Progenitor cell of endocrine pancreas (in vitro differentiated cells): ENCODE measurements at regions not wholly inside any gene's neighbourhood (a gene's known extent, or its start where the extent isn't known, plus 50 kb on each side); places are given as distances from the start of the nearest gene placed in this dataset.

Experiments
- DNase-seq: peaks from one replicate; pipeline ENCODE4 v3.0.0; 2021; ENCODE audit warnings: low spot score; ENCODE audit not compliant: unreplicated experiment
- H3K27ac Mint-ChIP-seq: 2 replicates; pipeline ENCODE4 v1.8.0; 2021; ENCODE audit warnings: mild to moderate bottlenecking, moderate library complexity, mixed read lengths
- H3K27me3 Mint-ChIP-seq: 2 replicates; pipeline ENCODE4 v1.8.0; 2021; ENCODE audit warnings: mixed read lengths
- H3K36me3 Mint-ChIP-seq: 2 replicates; pipeline ENCODE4 v1.8.0; 2022; ENCODE audit warnings: mixed read lengths; ENCODE audit not compliant: insufficient read depth
- H3K4me1 Mint-ChIP-seq: 2 replicates; pipeline ENCODE4 v1.8.0; 2021; ENCODE audit warnings: low read depth, mixed read lengths
- H3K4me3 Mint-ChIP-seq: 2 replicates; pipeline ENCODE4 v1.8.0; 2021; ENCODE audit warnings: low read depth, mild to moderate bottlenecking, moderate library complexity, mixed read lengths
- H3K9me3 Mint-ChIP-seq: 2 replicates; pipeline ENCODE4 v1.8.0; 2021; ENCODE audit warnings: low read depth, mixed read lengths
- TF ChIP-seq, protein P1 (sequence below): fragments of 200-600 bp; sonication (generic); IDR thresholded peaks from one replicate; pipeline ENCODE4 v1.5.0; 2021; ENCODE audit warnings: antibody characterized with exemption, mild to moderate bottlenecking; ENCODE audit not compliant: unreplicated experiment

DNA sequence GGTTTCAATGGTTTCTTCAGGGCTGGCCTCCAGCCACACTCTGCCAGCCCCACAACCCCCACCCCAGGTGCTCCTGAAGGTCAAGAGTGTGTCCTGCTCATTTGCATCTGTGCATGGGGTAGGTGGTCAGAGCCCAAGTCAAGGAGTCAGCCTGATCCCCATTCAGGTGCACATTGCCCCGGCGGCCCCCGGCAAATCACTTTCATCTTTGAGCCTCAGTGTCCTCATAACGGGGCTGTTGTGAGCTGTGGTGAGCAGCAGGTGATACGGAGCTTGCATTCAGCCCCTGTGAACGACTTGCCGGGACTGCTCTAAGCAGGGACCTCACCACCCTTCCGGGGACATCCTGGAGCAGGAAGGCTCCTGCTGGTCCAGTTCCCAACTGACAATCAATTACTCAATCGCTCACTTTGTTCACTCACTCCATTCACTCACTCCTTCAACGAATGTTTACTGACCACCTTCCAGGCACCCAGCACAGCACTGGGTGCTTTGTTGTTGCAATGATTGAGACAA is 93.2 kb upstream of the CPEB4 start:
- no peaks in the 10 kb centered on the region for H3K9me3 Mint-ChIP-seq
- H3K36me3 Mint-ChIP-seq = no peaks in the 10 kb centered on the region
- no peak overlapping the region for H3K27ac Mint-ChIP-seq
- H3K4me3 Mint-ChIP-seq = no peak overlapping the region
- H3K27me3 Mint-ChIP-seq = peaks cover 10% of the 10 kb centered on the region
- DNase-seq = no peak
- TF ChIP-seq, protein P1, sequence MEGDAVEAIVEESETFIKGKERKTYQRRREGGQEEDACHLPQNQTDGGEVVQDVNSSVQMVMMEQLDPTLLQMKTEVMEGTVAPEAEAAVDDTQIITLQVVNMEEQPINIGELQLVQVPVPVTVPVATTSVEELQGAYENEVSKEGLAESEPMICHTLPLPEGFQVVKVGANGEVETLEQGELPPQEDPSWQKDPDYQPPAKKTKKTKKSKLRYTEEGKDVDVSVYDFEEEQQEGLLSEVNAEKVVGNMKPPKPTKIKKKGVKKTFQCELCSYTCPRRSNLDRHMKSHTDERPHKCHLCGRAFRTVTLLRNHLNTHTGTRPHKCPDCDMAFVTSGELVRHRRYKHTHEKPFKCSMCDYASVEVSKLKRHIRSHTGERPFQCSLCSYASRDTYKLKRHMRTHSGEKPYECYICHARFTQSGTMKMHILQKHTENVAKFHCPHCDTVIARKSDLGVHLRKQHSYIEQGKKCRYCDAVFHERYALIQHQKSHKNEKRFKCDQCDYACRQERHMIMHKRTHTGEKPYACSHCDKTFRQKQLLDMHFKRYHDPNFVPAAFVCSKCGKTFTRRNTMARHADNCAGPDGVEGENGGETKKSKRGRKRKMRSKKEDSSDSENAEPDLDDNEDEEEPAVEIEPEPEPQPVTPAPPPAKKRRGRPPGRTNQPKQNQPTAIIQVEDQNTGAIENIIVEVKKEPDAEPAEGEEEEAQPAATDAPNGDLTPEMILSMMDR = no peak
- peaks cover 12% of the 10 kb centered on the region for H3K4me1 Mint-ChIP-seq

DNA sequence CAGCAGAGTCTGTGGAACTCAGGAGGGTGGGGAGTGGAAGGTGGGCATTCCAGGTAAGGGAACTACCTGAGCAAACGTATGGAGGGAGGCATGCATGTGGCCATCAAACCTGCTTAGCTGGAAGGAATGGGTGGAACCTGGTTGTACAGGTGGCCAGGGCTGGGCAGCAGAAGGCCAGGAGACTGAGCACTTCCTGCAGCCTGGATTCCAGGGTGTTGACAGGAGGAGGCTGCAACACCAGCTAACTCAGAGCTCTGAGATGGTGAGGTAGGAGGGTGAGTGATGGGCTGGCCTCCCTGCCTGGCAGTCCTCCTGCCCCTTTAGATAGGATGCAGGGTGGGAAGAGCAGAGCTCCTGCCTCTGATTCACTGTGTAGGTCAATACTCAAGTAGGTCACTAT is 92.5 kb upstream of the CPEB4 start:
- H3K36me3 Mint-ChIP-seq = no peaks in the 10 kb centered on the region
- H3K27me3 Mint-ChIP-seq = peaks cover 11% of the 10 kb centered on the region
- H3K4me3 Mint-ChIP-seq = no peak overlapping the region
- peaks cover 12% of the 10 kb centered on the region for H3K4me1 Mint-ChIP-seq
- TF ChIP-seq, protein P1 = no peak
- DNase-seq = no peak
- H3K27ac Mint-ChIP-seq = no peak overlapping the region
- no peaks in the 10 kb centered on the region for H3K9me3 Mint-ChIP-seq

DNA sequence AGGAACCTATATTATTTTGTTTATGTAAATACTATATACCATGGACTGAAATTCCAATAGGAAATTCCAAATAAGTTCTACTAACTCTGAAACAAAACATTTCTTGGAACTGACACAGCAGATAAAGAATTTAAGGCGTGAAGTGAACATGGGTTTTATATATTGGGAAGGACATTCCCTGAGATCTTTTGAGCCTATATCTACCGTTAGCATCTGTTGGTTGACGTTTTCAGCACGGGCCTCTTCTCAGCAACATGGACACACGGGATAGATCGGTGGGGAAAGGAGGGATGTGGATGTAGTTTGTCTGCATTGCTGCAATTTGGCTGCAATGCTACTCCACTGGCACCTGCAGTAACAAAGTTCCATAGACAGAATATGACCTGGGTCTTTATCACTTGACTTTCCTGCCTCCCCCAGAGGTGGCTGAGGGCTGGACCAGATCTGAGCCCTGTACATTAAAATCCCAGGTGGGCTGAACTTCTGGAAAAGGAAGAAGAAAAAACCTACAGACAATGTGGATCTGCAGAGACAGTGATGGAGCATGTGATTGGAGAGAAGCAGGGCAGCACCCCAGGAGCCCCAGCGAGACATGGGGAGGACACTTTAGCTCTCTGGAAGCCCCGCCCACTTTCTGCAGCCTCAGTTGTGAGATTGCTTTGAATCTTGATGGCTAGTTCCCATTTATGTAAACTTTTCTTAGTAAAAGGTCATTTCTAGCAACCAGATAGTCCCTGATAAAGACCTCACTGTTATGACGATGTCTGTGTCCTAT is 91.2 kb upstream of the CPEB4 start:
- no peak for DNase-seq
- Mint-ChIP-seq H3K9me3 (no peaks in the 10 kb centered on the region), H3K4me1 (peaks cover 11% of the 10 kb centered on the region), H3K27me3 (peaks cover 11% of the 10 kb centered on the region), H3K4me3 (no peak overlapping the region), H3K27ac (no peak overlapping the region), H3K36me3 (no peaks in the 10 kb centered on the region)
- TF ChIP-seq, protein P1 = no peak

DNA sequence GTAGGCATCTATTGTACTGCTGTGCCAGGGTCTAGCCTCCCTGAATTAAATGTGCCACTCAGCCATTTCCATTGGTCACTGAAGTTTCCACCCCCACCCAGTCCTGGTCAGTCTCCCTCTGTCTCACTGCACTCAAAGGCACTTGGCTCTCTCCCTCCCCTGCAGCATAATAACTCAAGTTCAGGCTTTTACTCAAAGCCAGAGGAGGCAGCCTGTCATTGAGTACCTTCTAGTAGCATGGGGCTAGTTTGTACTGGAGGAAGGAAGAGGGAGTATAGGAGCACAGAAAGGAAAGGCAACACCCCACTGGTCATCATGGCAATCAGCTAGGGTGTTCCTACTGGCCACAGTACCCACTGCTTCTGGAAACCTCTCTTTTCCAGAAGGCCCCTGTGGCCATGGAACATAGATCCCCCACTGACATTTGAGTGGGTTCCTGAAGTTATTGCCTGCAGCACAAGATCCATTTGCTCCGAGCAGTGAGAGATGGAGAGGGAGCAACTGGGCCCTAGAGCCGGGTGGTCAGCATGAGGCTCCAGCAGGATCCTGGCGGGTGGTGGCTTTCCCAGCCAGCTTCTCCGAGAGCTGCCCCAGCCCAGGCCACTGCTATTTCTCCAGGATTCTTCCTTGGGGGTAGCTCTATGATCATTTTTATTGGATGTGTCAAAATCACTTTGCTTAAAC is 89.9 kb upstream of the CPEB4 start:
- Mint-ChIP-seq H3K4me1 (peaks cover 5% of the 10 kb centered on the region), H3K9me3 (no peaks in the 10 kb centered on the region), H3K27me3 (peaks cover 11% of the 10 kb centered on the region), H3K4me3 (no peak overlapping the region), H3K36me3 (no peaks in the 10 kb centered on the region), H3K27ac (no peak overlapping the region)
- no peak for DNase-seq
- TF ChIP-seq, protein P1 = no peak

DNA sequence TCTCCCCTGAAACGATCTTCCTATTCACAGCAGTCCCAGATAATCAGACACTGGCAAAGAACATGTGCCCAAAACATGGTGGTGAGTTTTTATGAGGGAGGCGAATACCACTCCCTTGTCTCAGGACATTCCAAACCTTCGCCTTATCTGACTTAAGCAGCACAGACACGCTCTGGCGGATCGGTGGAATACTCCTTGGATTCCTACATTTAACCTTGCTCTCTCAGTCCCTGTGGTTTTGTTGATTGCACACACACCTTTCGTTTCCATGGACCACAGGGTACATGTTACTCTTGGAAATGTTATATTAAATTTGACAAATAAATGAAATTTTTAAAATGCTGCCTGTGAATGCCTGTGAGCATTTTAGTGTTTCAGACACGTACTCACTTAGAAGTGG is 87.8 kb upstream of the CPEB4 start:
- no peak overlapping the region for H3K27ac Mint-ChIP-seq

More for the DNA sequence above, 87.8 kb upstream of the CPEB4 start:
- no peak for DNase-seq
- peaks cover 4% of the 10 kb centered on the region for H3K9me3 Mint-ChIP-seq
- H3K4me3 Mint-ChIP-seq = no peak overlapping the region
- no peaks in the 10 kb centered on the region for H3K36me3 Mint-ChIP-seq
- H3K4me1 Mint-ChIP-seq = peaks cover 2% of the 10 kb centered on the region
- TF ChIP-seq, protein P1 = no peak
- peaks cover 11% of the 10 kb centered on the region for H3K27me3 Mint-ChIP-seq
